Loucy (cell line): ENCODE measurements at regions not wholly inside any gene's neighbourhood (a gene's known extent, or its start where the extent isn't known, plus 50 kb on each side); places are given as distances from the start of the nearest gene placed in this dataset.

Experiments
- H2AFZ ChIP-seq: fragments of 200-600 bp; sonication (generic); 2 replicates; pipeline ENCODE4 v1.6.0; 2016; ENCODE audit warnings: antibody characterized with exemption, mild to moderate bottlenecking, low read length, moderate library complexity
- H3F3A ChIP-seq: fragments of 200-600 bp; 2 replicates; pipeline ENCODE4 v1.6.0; 2016; ENCODE audit warnings: antibody characterized with exemption, low read depth, mild to moderate bottlenecking
- H3K27me3 ChIP-seq: fragments of 200-600 bp; sonication (generic); 2 replicates; pipeline ENCODE4 v1.6.1; 2014; ENCODE audit warnings: low read length, mild to moderate bottlenecking; ENCODE audit not compliant: insufficient read depth, poor library complexity, severe bottlenecking
- H3K36me3 ChIP-seq: fragments of 200-600 bp; sonication (generic); 2 replicates; pipeline ENCODE4 v1.6.1; 2016; ENCODE audit warnings: low read length; ENCODE audit not compliant: insufficient read depth
- H3K4me1 ChIP-seq: fragments of 200-600 bp; sonication (generic); 2 replicates; pipeline ENCODE4 v1.5.1; 2014; ENCODE audit warnings: low read length, mild to moderate bottlenecking; ENCODE audit not compliant: insufficient read depth, poor library complexity, severe bottlenecking
- H3K4me2 ChIP-seq: fragments of 200-600 bp; sonication (generic); 2 replicates; pipeline ENCODE4 v1.6.0; 2014; ENCODE audit warnings: antibody characterized with exemption, low read length, low read depth, mild to moderate bottlenecking; ENCODE audit not compliant: poor library complexity, severe bottlenecking
- H3K4me3 ChIP-seq: fragments of 200-600 bp; sonication (generic); 2 replicates; pipeline ENCODE4 v1.5.1; 2014; ENCODE audit warnings: low read length, mild to moderate bottlenecking, mixed read lengths; ENCODE audit not compliant: poor library complexity, severe bottlenecking
- H3K79me2 ChIP-seq: fragments of 200-600 bp; sonication (generic); 2 replicates; pipeline ENCODE4 v1.6.1; 2014; ENCODE audit warnings: low read length; ENCODE audit not compliant: insufficient read depth
- H3K9ac ChIP-seq: fragments of 200-600 bp; sonication (generic); 2 replicates; pipeline ENCODE4 v1.6.0; 2014; ENCODE audit warnings: mild to moderate bottlenecking, low read depth, low read length, moderate library complexity; ENCODE audit not compliant: poor library complexity, severe bottlenecking
- H3K9me2 ChIP-seq: fragments of 200-600 bp; sonication (generic); replicated peaks from 2 replicates; pipeline ENCODE4 v1.6.1; 2016; ENCODE audit warnings: low read depth, low read length, mixed read lengths
- H3K9me3 ChIP-seq: fragments of 200-600 bp; sonication (generic); 2 replicates; pipeline ENCODE4 v1.6.1; 2014; ENCODE audit warnings: mild to moderate bottlenecking, antibody characterized with exemption, low read length, low read depth; ENCODE audit not compliant: insufficient read depth
- H4K20me1 ChIP-seq: fragments of 200-600 bp; sonication (generic); 2 replicates; pipeline ENCODE4 v1.6.0; 2014; ENCODE audit warnings: antibody characterized with exemption, low read length, mild to moderate bottlenecking; ENCODE audit not compliant: insufficient read depth, poor library complexity, severe bottlenecking
- EZH2phosphoT487 ChIP-seq: fragments of 200-600 bp; IDR thresholded peaks from 2 replicates; pipeline ENCODE4 v1.6.1; 2018; ENCODE audit warnings: antibody characterized with exemption, mild to moderate bottlenecking, moderate library complexity, borderline replicate concordance
- TF ChIP-seq, protein P1 (sequence below): fragments of 200-600 bp; sonication (generic); conservative IDR thresholded peaks from 2 replicates; pipeline ENCODE4 v1.5.1; 2014; ENCODE audit warnings: mild to moderate bottlenecking, antibody characterized with exemption, low read length

DNA sequence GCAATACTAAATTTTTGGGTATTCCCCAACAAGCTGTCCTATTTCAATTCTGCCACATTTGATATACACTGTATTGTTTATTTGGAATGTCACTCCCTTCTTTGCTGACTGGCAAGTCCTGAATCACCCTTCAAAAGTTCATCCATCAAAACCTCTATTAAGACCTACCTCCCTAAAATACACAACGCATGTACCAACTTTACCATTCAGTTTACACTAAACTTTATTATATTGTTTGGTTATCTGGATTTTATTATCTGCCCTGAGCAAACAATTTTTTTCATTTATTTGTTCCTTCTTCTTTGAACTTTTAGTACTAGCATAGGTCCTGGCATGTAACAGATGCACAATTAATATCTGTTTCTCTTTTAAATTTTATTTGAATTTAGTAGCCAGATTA lies 958.2 kb upstream of the ADGRB3 start:
- H3K4me3 ChIP-seq: no peak overlapping the region
- H3K27me3 ChIP-seq: no peaks in the 10 kb centered on the region
- H2AFZ ChIP-seq: no peak overlapping the region
- H3K4me2 ChIP-seq: no peak overlapping the region
- H3K9ac ChIP-seq: no peak overlapping the region
- no peaks in the 10 kb centered on the region for H3K9me2 ChIP-seq
- no peaks in the 10 kb centered on the region for H3F3A ChIP-seq
- no peaks in the 10 kb centered on the region for H3K79me2 ChIP-seq
- H3K9me3 ChIP-seq: no peaks in the 10 kb centered on the region
- no peaks in the 10 kb centered on the region for H3K36me3 ChIP-seq
- no peaks in the 10 kb centered on the region for H3K4me1 ChIP-seq
- no peaks in the 10 kb centered on the region for H4K20me1 ChIP-seq
- TF ChIP-seq, protein P1, sequence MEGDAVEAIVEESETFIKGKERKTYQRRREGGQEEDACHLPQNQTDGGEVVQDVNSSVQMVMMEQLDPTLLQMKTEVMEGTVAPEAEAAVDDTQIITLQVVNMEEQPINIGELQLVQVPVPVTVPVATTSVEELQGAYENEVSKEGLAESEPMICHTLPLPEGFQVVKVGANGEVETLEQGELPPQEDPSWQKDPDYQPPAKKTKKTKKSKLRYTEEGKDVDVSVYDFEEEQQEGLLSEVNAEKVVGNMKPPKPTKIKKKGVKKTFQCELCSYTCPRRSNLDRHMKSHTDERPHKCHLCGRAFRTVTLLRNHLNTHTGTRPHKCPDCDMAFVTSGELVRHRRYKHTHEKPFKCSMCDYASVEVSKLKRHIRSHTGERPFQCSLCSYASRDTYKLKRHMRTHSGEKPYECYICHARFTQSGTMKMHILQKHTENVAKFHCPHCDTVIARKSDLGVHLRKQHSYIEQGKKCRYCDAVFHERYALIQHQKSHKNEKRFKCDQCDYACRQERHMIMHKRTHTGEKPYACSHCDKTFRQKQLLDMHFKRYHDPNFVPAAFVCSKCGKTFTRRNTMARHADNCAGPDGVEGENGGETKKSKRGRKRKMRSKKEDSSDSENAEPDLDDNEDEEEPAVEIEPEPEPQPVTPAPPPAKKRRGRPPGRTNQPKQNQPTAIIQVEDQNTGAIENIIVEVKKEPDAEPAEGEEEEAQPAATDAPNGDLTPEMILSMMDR: no peak
- TF ChIP-seq EZH2phosphoT487: no peak

DNA sequence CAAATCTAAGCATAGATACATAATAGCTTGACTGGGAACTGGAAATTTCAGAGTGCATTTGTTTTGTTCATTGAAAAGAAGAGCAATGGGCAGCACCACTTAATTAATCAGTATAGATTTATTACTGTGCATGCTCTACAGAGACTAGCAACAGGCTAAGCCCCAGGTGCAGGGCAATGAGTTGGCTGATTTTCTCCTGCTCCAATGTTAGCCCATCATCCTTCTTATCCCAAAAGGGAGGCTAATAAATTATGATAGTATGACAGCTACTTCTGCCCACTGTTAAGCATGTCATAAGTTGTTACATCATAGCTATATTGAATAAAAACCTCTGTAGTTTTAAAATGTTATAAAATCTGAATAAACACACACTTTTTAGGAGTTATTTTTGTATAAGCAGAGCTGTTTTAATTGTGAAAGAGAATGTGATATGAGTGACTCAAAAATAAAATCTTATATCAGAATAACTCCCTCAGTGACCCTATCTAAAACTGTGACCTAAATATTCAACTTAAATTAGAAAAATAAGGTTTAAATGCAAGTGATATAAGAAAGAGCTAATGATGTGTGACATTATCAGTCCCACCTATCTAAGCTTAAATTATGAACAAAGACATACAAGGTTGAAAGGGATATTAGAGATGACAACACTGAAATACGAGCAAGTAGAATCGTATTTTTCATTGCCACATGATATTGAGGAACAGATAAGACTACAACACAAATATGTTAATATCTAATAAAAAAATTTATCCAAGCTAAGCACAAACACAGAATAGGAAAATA lies 967.3 kb upstream of the ADGRB3 start:
- no peaks in the 10 kb centered on the region for H3K79me2 ChIP-seq
- no peaks in the 10 kb centered on the region for H3K4me1 ChIP-seq

DNA sequence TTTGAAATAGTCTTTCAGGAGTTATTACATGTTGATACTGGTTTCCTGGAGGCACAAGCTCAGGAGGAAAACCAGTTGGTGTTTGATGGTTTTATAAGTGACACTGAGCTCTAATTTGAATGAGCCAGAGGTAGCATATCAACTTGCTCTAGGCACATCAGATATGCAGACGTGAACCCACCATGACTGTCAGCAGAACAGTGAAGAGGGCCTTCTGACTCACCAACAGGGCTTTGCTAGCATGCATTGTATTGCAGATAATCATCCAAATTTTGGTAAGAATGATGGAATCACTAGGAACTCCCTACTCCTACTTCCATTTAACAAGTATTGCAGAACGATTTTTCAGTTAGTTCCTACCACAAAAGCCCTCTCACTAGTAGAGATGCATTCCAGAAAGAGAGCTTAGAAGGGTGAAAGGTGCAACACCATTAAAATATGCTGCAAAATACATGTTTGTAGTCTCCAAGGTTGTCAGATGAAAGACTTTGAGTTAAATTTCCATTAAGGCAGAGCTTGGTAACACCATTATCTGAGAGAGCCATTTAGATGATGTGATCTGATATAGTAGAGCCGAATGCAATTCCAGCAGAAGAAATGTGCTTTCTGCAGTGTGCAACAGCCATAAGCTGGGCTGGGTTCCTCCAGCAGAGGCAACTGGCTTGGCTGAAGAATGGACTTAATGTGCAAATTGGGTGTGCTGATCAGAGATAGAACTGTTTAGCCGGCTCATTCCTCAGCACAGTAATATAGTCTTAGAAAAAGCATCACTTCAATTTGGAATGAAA lies 968.7 kb upstream of the ADGRB3 start:
- Histone ChIP-seq H3K4me1 (no peaks in the 10 kb centered on the region), H3K4me3 (no peak overlapping the region), H4K20me1 (no peaks in the 10 kb centered on the region), H3K9ac (no peak overlapping the region), H3K9me3 (no peaks in the 10 kb centered on the region), H3K79me2 (no peaks in the 10 kb centered on the region), H3K27me3 (no peaks in the 10 kb centered on the region), H2AFZ (no peak overlapping the region), H3K4me2 (no peak overlapping the region), H3K36me3 (no peaks in the 10 kb centered on the region), H3K9me2 (no peaks in the 10 kb centered on the region), H3F3A (no peaks in the 10 kb centered on the region)
- no peak for TF ChIP-seq EZH2phosphoT487

More for the DNA sequence above, 967.3 kb upstream of the ADGRB3 start:
- no peak overlapping the region for H3K9ac ChIP-seq
- H3K9me3 ChIP-seq: no peaks in the 10 kb centered on the region
- no peak overlapping the region for H3K4me2 ChIP-seq
- TF ChIP-seq, protein P1: no peak
- no peak for TF ChIP-seq EZH2phosphoT487
- H4K20me1 ChIP-seq: no peaks in the 10 kb centered on the region
- H3K27me3 ChIP-seq: no peaks in the 10 kb centered on the region
- H3K4me3 ChIP-seq: no peak overlapping the region
- no peaks in the 10 kb centered on the region for H3K36me3 ChIP-seq
- H3F3A ChIP-seq: no peaks in the 10 kb centered on the region
- H2AFZ ChIP-seq: no peak overlapping the region
- H3K9me2 ChIP-seq: no peaks in the 10 kb centered on the region
